CD14-positive monocyte (primary cell): ENCODE measurements at regions not wholly inside any gene's neighbourhood (a gene's known extent, or its start where the extent isn't known, plus 50 kb on each side); places are given as distances from the start of the nearest gene placed in this dataset.

ENCODE experiments used
- DNase-seq, 3 donors: peaks; one replicate each; pipeline ENCODE4 v3.0.0-alpha.2; 2011 to 2022
- H2AFZ ChIP-seq: 2 replicates; pipeline ENCODE4 v1.6.0; 2012; ENCODE audit warnings: mild to moderate bottlenecking, low read depth, low read length, inconsistent platforms; ENCODE audit not compliant: insufficient read depth, poor library complexity, severe bottlenecking
- H3K27ac ChIP-seq, 2 donors: 1 replicate in 1 of 2; 2 replicates in 1 of 2; pipeline ENCODE4 v1.5.1; 2012 to 2013; ENCODE audit warnings: low read length in 2 of 2, control low read depth in 1 of 2, inconsistent platforms in 1 of 2, low read depth in 1 of 2, mild to moderate bottlenecking in 1 of 2
- H3K27me3 ChIP-seq, 2 donors: one replicate each; pipeline versions ENCODE4 v1.6.0 to v1.6.1; 2011 to 2013; ENCODE audit warnings: low read length in 2 of 2; ENCODE audit not compliant: control insufficient read depth in 2 of 2, insufficient read depth in 2 of 2
- H3K36me3 ChIP-seq, 2 donors: replicated peaks in 1 of 2; 1 replicate in 1 of 2; 2 replicates in 1 of 2; pipeline versions ENCODE4 v1.5.1 to v1.6.1; 2012 to 2013; ENCODE audit warnings: low read length in 2 of 2, control low read depth in 1 of 2, inconsistent platforms in 1 of 2, mild to moderate bottlenecking in 1 of 2; ENCODE audit not compliant: insufficient read depth in 2 of 2, control insufficient read depth in 1 of 2
- H3K4me1 ChIP-seq, 2 donors: 1 replicate in 1 of 2; 2 replicates in 1 of 2; pipeline versions ENCODE4 v1.5.1 to v1.6.1; 2012 to 2013; ENCODE audit warnings: low read length in 2 of 2, control low read depth in 1 of 2, inconsistent platforms in 1 of 2, mild to moderate bottlenecking in 1 of 2, moderate library complexity in 1 of 2; ENCODE audit not compliant: insufficient read depth in 2 of 2, control insufficient read depth in 1 of 2
- H3K4me2 ChIP-seq: replicated peaks from 2 replicates; pipeline ENCODE3; 2012; ENCODE audit warnings: low read length, moderate library complexity, mild to moderate bottlenecking; ENCODE audit not compliant: poor library complexity, severe bottlenecking; ENCODE audit errors: extremely low read depth
- H3K4me3 ChIP-seq, 3 experiments: fragments of 200-600 bp in 1 of 3; sonication (generic) in 1 of 3; replicated peaks in 1 of 3; 1 replicate in 2 of 3; 2 replicates in 1 of 3; pipeline ENCODE4 v1.5.1; 2011 to 2013; ENCODE audit warnings: low read length in 3 of 3, mild to moderate bottlenecking in 3 of 3, control low read depth in 2 of 3, low read depth in 2 of 3, inconsistent platforms in 1 of 3, moderate library complexity in 1 of 3
- H3K79me2 ChIP-seq: 2 replicates; pipeline ENCODE4 v1.6.0; 2012; ENCODE audit warnings: mild to moderate bottlenecking, control low read depth, inconsistent platforms, low read length, moderate library complexity; ENCODE audit not compliant: insufficient read depth
- H3K9ac ChIP-seq: 2 replicates; pipeline ENCODE4 v1.6.0; 2017; ENCODE audit warnings: low read length, mild to moderate bottlenecking; ENCODE audit not compliant: insufficient read depth, poor library complexity, severe bottlenecking
- H3K9me3 ChIP-seq, 2 donors: replicated peaks in 1 of 2; 1 replicate in 1 of 2; 2 replicates in 1 of 2; pipeline versions ENCODE4 v1.5.1 to v1.6.1; 2012 to 2013; ENCODE audit warnings: low read length in 2 of 2, control low read depth in 1 of 2; ENCODE audit not compliant: control insufficient read depth in 1 of 2, insufficient read depth in 1 of 2
- H4K20me1 ChIP-seq: 2 replicates; pipeline ENCODE4 v1.6.0; 2012; ENCODE audit warnings: mild to moderate bottlenecking, low read length, control low read depth, moderate library complexity; ENCODE audit not compliant: insufficient read depth
- H3K27ac Mint-ChIP-seq, 7 donors: one replicate each; pipeline ENCODE4 v1.8.0; 2020; ENCODE audit warnings: mild to moderate bottlenecking in 7 of 7, mixed read lengths in 7 of 7, moderate library complexity in 6 of 7, inconsistent platforms in 2 of 7
- H3K27me3 Mint-ChIP-seq, 3 donors: one replicate each; pipeline ENCODE4 v1.8.0; 2021 to 2022; ENCODE audit warnings: low read depth in 3 of 3, mild to moderate bottlenecking in 3 of 3, mixed read lengths in 3 of 3, moderate library complexity in 3 of 3, inconsistent platforms in 1 of 3
- H3K36me3 Mint-ChIP-seq, 2 donors: one replicate each; pipeline ENCODE4 v1.8.0; 2020; ENCODE audit warnings: mixed read lengths in 2 of 2, inconsistent platforms in 1 of 2, mild to moderate bottlenecking in 1 of 2
- H3K4me1 Mint-ChIP-seq: one replicate; pipeline ENCODE4 v1.8.0; 2020; ENCODE audit warnings: mild to moderate bottlenecking, mixed read lengths
- H3K4me3 Mint-ChIP-seq, 2 donors: one replicate each; pipeline ENCODE4 v1.8.0; 2020; ENCODE audit warnings: mild to moderate bottlenecking in 2 of 2, mixed read lengths in 2 of 2, moderate library complexity in 1 of 2
- H3K9me3 Mint-ChIP-seq, 7 donors: one replicate each; pipeline ENCODE4 v1.8.0; 2020 to 2022; ENCODE audit warnings: mixed read lengths in 7 of 7, mild to moderate bottlenecking in 6 of 7, moderate library complexity in 6 of 7, inconsistent platforms in 2 of 7
- WGBS: methylation state at CpG from one replicate; pipeline ENCODE4 v1.1.5; 2013; ENCODE audit warnings: missing lambda C conversion rate; ENCODE audit not compliant: insufficient coverage; 5-methylcytosine and 5-hydroxymethylcytosine counted together
- intact Hi-C, 2 donors: fragments of 100-400 bp; cut with micrococcal nuclease; formaldehyde crosslinking; loops; one replicate each; pipeline versions ENCODE4 v1.15.0 to v1.15.1; 2023
- TF ChIP-seq, protein P1 (sequence below): fragments of 200-600 bp; IDR thresholded peaks from one replicate; pipeline ENCODE4 v1.8.0; 2022; ENCODE audit warnings: antibody characterized with exemption, mild to moderate bottlenecking

DNA sequence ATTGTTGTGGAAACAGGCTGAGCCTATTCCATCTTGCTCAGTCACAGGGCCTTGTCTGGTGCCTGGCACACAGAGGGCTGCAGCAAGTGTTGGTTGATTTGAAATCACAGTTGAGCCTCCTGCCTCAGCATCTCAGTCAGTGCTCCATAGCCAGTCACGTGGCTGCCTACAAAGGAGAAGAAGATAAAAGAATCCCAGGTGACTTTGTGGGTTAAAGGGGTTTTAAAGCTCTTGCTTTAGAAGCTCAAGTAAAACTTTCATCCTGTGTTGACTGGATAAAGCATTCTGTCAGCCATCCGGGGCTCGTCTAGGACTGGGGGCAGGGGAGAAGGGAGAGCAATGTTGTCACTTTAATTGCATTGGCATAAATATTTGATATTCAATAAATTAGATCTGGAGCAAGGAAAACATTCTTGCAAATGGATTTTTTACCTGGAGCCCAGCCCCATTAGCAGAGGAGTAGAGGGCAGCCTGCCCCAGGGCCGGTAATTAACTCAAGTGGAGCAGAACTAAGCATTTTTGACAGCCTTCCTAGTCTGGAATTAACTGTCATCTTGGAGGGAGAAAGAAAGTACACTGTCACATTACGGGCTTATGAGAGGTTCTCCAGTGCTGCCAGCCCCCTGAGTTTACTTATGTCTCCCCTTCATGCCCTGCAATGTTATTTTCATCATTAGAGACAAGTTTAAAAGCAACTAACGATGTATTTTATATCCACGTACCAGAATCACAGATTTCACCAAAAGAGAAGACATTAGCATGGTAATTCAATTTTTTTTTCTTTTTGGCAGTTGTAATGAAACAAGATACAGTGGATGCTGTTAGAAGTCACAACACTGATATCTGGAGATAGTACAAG, 71.7 kb upstream of the GTSF1L start:
- Mint-ChIP-seq H3K36me3 (no peaks in the 10 kb centered on the region), H3K9me3 (peaks cover 0 to 15% (median 8%) of the 10 kb centered on the region in 7 donors), H3K4me3 (no peak overlapping the region), H3K27ac (peak overlapping the region in 1 of 7 donors; percentile 45), H3K27me3 (peaks cover 1 to 25% (median 13%) of the 10 kb centered on the region in 3 donors), H3K4me1 (peaks cover 4% of the 10 kb centered on the region)
- Histone ChIP-seq H3K4me3 (no peak overlapping the region), H2AFZ (no peak overlapping the region), H3K36me3 (no peaks in the 10 kb centered on the region), H4K20me1 (no peaks in the 10 kb centered on the region), H3K9ac (no peak overlapping the region), H3K9me3 (peaks cover 0 to 3% of the 10 kb centered on the region in 2 donors), H3K27ac (no peak overlapping the region), H3K4me2 (no peak overlapping the region), H3K4me1 (no peaks in the 10 kb centered on the region), H3K27me3 (peaks cover 0 to 11% of the 10 kb centered on the region in 2 donors), H3K79me2 (no peaks in the 10 kb centered on the region)
- WGBS: 75% methylated on average over 1 of the region's 7 CpGs
- intact Hi-C loops: no loop called here
- TF ChIP-seq, protein P1, sequence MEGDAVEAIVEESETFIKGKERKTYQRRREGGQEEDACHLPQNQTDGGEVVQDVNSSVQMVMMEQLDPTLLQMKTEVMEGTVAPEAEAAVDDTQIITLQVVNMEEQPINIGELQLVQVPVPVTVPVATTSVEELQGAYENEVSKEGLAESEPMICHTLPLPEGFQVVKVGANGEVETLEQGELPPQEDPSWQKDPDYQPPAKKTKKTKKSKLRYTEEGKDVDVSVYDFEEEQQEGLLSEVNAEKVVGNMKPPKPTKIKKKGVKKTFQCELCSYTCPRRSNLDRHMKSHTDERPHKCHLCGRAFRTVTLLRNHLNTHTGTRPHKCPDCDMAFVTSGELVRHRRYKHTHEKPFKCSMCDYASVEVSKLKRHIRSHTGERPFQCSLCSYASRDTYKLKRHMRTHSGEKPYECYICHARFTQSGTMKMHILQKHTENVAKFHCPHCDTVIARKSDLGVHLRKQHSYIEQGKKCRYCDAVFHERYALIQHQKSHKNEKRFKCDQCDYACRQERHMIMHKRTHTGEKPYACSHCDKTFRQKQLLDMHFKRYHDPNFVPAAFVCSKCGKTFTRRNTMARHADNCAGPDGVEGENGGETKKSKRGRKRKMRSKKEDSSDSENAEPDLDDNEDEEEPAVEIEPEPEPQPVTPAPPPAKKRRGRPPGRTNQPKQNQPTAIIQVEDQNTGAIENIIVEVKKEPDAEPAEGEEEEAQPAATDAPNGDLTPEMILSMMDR: no peak
- DNase-seq: no peak

DNA sequence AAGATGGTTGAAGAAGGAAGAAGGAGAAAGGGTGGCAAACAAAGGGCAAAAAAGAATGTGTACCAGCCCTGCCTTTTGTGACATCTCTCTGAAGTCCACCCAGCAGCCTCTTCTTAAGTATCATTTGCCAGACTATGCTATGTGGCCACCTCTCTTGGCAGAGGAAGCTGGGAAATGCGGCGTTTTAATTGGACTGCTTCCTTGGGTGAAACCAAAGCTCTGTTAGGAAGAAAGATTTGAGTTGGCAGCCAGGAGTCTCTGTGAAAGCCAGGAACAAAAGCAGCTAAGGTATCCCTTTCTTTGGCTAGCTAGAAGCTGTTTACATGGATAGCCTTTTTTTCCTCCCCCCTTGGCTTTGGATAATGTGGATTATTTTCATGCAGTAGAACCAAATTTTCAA, 67.5 kb upstream of the GTSF1L start:
- intact Hi-C loops: no loop called here
- H3K4me3 Mint-ChIP-seq: no peak overlapping the region
- WGBS: no CpG with 5 or more reads among the region's 2 CpGs

More for the DNA sequence above, 67.5 kb upstream of the GTSF1L start:
- H3K27ac Mint-ChIP-seq: no peak overlapping the region
- H3K27me3 ChIP-seq: peaks cover 0 to 11% of the 10 kb centered on the region in 2 donors
- no peak overlapping the region for H3K9ac ChIP-seq
- H3K36me3 ChIP-seq: no peaks in the 10 kb centered on the region
- H3K4me2 ChIP-seq: no peak overlapping the region
- no peaks in the 10 kb centered on the region for H3K4me1 ChIP-seq
- H3K27ac ChIP-seq: no peak overlapping the region
- H4K20me1 ChIP-seq: no peaks in the 10 kb centered on the region
- no peak for DNase-seq
- H2AFZ ChIP-seq: no peak overlapping the region
- peaks cover 8 to 20% (median 12%) of the 10 kb centered on the region in 3 donors for H3K27me3 Mint-ChIP-seq
- peaks cover 3 to 18% (median 10%) of the 10 kb centered on the region in 7 donors for H3K9me3 Mint-ChIP-seq
- H3K4me3 ChIP-seq: no peak overlapping the region
- H3K79me2 ChIP-seq: no peaks in the 10 kb centered on the region
- no peaks in the 10 kb centered on the region for H3K36me3 Mint-ChIP-seq
- H3K4me1 Mint-ChIP-seq: no peaks in the 10 kb centered on the region
- H3K9me3 ChIP-seq: peaks cover 4 to 6% of the 10 kb centered on the region in 2 donors
- TF ChIP-seq, protein P1: no peak
